GM12873 (cell line): ENCODE measurements at regions not wholly inside any gene's neighbourhood (a gene's known extent, or its start where the extent isn't known, plus 50 kb on each side); places are given as distances from the start of the nearest gene placed in this dataset.

Source experiments
- TF ChIP-seq, protein P1 (sequence below): IDR thresholded peaks from 2 replicates; pipeline ENCODE4 v1.5.1; 2012; ENCODE audit warnings: low read depth, mild to moderate bottlenecking, moderate library complexity, low read length, control low read depth; ENCODE audit not compliant: insufficient read depth; ENCODE audit errors: missing control alignments

- TF ChIP-seq, protein P1, sequence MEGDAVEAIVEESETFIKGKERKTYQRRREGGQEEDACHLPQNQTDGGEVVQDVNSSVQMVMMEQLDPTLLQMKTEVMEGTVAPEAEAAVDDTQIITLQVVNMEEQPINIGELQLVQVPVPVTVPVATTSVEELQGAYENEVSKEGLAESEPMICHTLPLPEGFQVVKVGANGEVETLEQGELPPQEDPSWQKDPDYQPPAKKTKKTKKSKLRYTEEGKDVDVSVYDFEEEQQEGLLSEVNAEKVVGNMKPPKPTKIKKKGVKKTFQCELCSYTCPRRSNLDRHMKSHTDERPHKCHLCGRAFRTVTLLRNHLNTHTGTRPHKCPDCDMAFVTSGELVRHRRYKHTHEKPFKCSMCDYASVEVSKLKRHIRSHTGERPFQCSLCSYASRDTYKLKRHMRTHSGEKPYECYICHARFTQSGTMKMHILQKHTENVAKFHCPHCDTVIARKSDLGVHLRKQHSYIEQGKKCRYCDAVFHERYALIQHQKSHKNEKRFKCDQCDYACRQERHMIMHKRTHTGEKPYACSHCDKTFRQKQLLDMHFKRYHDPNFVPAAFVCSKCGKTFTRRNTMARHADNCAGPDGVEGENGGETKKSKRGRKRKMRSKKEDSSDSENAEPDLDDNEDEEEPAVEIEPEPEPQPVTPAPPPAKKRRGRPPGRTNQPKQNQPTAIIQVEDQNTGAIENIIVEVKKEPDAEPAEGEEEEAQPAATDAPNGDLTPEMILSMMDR: no peak
Measured at GRCh38 chr6:153781306-153781705, 257.7 kb upstream of the OPRM1 start.

DNA sequence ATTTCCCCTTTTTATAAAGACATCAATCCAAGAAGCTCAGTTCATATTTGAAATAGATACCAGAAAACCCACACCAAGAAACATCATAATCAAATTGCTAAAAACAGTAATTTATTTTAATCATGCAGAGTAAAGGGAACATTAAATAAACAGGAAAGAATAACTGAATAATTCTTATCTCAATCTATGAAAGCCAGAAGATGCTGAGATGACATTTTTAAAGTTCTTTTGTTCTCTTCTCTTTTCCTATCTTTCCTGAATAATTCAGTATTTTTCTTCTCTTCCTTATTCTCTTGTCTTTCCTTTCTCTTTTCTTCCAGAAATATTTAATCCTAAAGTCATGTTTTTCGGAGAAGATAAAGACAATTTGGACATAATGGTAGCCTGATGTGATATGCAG is 259.0 kb upstream of the OPRM1 start:
- TF ChIP-seq, protein P1: no peak

DNA sequence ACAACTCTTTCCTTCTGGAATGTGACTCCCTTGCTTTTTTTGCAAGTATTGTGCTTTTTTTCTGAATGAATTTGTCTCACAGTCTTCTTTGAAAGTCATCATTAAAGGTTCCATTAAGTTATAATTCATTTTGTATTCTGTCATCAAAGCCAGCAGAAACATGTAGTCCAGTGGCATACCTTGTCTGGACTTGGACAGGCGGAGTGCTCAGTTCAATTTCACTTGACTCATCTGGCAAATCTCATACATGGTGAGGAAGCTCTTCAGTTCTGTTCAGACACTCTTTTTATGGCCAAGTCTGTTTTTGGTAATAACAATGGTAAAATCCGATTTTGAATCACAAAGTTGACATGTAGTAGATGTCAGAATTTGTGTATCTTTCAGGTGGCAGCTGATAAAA is 260.8 kb upstream of the OPRM1 start:
- TF ChIP-seq, protein P1: no peak

- TF ChIP-seq, protein P1: no peak
Measured at GRCh38 chr6:153771577-153771976, 267.5 kb upstream of the OPRM1 start.

DNA sequence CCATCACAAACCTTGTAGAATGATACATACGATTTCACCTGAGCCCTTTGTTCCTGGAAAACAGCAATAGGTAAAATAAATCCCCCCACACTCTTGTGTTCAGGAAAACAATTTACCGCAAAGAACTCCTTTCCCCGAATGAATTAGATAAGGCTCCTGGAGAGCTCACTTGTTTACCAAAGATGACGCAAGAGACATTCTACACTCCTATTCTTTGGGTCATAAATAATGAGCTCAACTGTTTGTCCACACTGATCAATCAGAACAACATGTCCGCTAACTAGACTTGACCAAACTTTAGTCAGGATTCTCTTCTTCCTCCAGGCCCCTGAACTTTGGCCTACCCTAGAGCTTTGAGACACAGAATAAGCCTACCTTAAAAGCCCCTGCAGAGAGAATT is 271.9 kb upstream of the OPRM1 start:
- TF ChIP-seq, protein P1: no peak

DNA sequence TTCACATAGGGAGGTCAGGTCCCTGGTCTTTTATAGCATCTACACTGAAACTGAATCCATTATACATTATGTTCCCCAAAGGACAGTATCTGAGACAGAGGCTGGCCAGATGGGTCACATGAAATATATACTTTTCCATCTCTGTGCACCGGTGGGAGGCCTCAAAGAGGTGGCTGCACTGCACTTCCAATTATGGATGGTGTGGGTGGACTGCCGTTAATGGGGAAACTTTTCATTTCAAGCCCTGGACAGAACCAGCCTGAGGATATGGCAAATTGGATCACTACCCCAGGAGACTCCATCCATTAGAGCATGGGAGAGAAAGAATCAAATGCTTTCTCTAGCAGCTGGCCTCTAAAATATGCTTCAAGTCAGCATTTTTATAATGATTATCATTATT is 280.5 kb upstream of the OPRM1 start:
- TF ChIP-seq, protein P1: no peak

DNA sequence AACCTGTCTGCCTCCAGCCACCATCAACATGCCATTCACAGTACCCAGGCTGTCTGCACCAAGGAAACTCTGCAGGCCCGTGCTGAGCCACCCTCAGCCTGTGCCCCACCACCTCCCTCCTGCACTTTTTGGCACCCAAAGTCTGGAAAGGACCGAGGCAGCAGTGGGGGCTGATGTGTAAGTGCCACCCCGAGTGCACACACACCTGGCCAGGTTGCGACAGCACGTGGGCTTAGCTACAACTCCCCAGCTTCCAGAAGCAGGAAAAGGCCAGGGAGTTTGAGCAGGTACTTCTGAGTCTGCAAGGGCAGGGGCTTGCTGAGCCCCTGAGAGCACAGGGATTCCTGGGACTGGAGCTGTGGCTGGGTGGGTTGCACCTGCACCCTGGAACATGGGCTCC is 303.3 kb upstream of the OPRM1 start:
- TF ChIP-seq, protein P1: no peak

DNA sequence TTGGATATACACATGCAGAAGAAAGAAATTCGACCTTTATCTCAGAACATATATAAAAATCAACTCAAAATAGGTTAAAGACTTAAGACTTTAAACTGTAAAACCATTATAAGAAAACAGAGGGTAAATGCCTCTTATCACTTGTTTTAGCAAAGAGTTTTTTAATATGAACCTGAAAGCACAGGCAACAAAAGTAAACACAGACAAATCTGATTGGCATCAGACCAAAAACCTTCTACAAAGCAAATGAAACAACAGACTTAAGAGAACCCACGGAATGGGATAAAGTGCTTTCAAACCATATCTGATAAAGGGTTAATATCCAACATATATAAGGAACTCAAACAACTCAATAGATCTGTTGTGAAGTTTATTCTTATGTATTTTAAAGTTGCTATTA is 309.9 kb upstream of the OPRM1 start:
- TF ChIP-seq, protein P1: no peak
